ENCODE measurements at regions not wholly inside any gene's neighbourhood (a gene's known extent, or its start where the extent isn't known, plus 50 kb on each side); places are given as distances from the start of the nearest gene placed in this dataset.

GRCh38 chr11:92703449-92703830 lies 266.0 kb upstream of the MTNR1B start:
- ATAC-seq (no peak), DNase-seq (no peak)
- intact Hi-C loops (cut with DNase I, micrococcal nuclease), result no loop called here

- ATAC-seq, result no peak
- no peak for DNase-seq
- intact Hi-C loops (cut with DNase I, micrococcal nuclease), result no loop called here
Observed at GRCh38 chr11:92707173-92707619, 262.3 kb upstream of the MTNR1B start.

GRCh38 chr11:92707665-92708064 lies 261.8 kb upstream of the MTNR1B start:
- no peak for DNase-seq
- intact Hi-C loops (cut with DNase I, micrococcal nuclease), result no loop called here
- ATAC-seq, result no peak

- no peak for ATAC-seq
- DNase-seq, result no peak
- intact Hi-C loops (cut with DNase I, micrococcal nuclease), result no loop called here
Observed at GRCh38 chr11:92709329-92709728, 260.1 kb upstream of the MTNR1B start.

- ATAC-seq, result no peak
- intact Hi-C loops (cut with DNase I, micrococcal nuclease), result no loop called here
- no peak for DNase-seq
Observed at GRCh38 chr11:92711926-92712325, 257.5 kb upstream of the MTNR1B start.

GRCh38 chr11:92714111-92714510 lies 255.3 kb upstream of the MTNR1B start:
- intact Hi-C loops (cut with DNase I, micrococcal nuclease), result no loop called here
- ATAC-seq (no peak), DNase-seq (no peak)

GRCh38 chr11:92717240-92717639 lies 252.2 kb upstream of the MTNR1B start:
- no peak for ATAC-seq
- intact Hi-C loops (cut with DNase I, micrococcal nuclease), result no loop called here
- no peak for DNase-seq

GRCh38 chr11:92720385-92720784 lies 249.1 kb upstream of the MTNR1B start:
- intact Hi-C loops (cut with DNase I, micrococcal nuclease), result no loop called here
- no peak for DNase-seq
- ATAC-seq, result no peak

GRCh38 chr11:92725352-92725751 lies 244.1 kb upstream of the MTNR1B start:
- intact Hi-C loops (cut with DNase I, micrococcal nuclease), result no loop called here
- ATAC-seq, result no peak
- no peak for DNase-seq

- ATAC-seq (no peak), DNase-seq (no peak)
- intact Hi-C loops (cut with DNase I, micrococcal nuclease), result no loop called here
Observed at GRCh38 chr11:92727123-92727522, 242.3 kb upstream of the MTNR1B start.

- DNase-seq, result no peak
- intact Hi-C loops (cut with DNase I, micrococcal nuclease), result no loop called here
- no peak for ATAC-seq
Observed at GRCh38 chr11:92727769-92728168, 241.7 kb upstream of the MTNR1B start.

GRCh38 chr11:92728628-92729027 lies 240.8 kb upstream of the MTNR1B start:
- no peak for ATAC-seq
- intact Hi-C loops (cut with DNase I, micrococcal nuclease), result no loop called here
- no peak for DNase-seq

GRCh38 chr11:92735039-92735438 lies 234.4 kb upstream of the MTNR1B start:
- intact Hi-C loops (cut with DNase I, micrococcal nuclease), result no loop called here
- DNase-seq (no peak), ATAC-seq (no peak)

- ATAC-seq, result no peak
- no peak for DNase-seq
- intact Hi-C loops (cut with DNase I, micrococcal nuclease), result no loop called here
Observed at GRCh38 chr11:92738276-92738675, 231.2 kb upstream of the MTNR1B start.

- no peak for DNase-seq
- ATAC-seq, result no peak
- intact Hi-C loops (cut with DNase I, micrococcal nuclease), result no loop called here
Observed at GRCh38 chr11:92739041-92739440, 230.4 kb upstream of the MTNR1B start.

GRCh38 chr11:92739491-92739890 lies 230.0 kb upstream of the MTNR1B start:
- DNase-seq (no peak), ATAC-seq (no peak)
- intact Hi-C loops (cut with DNase I, micrococcal nuclease), result no loop called here

GRCh38 chr11:92740276-92740675 lies 229.2 kb upstream of the MTNR1B start:
- DNase-seq, result no peak
- no peak for ATAC-seq
- intact Hi-C loops (cut with DNase I, micrococcal nuclease), result no loop called here

- no peak for DNase-seq
- intact Hi-C loops (cut with DNase I, micrococcal nuclease), result no loop called here
- ATAC-seq, result no peak
Observed at GRCh38 chr11:92744929-92745585, 224.4 kb upstream of the MTNR1B start.

- no peak for DNase-seq
- intact Hi-C loops (cut with DNase I, micrococcal nuclease), result no loop called here
- no peak for ATAC-seq
Observed at GRCh38 chr11:92750794-92751193, 218.7 kb upstream of the MTNR1B start.

GRCh38 chr11:92751594-92751993 lies 217.9 kb upstream of the MTNR1B start:
- ATAC-seq (peak; percentile 5), DNase-seq (no peak)
- intact Hi-C loops (cut with DNase I, micrococcal nuclease), result no loop called here

GRCh38 chr11:92752122-92752521 lies 217.3 kb upstream of the MTNR1B start:
- DNase-seq, result no peak
- ATAC-seq, result peak; percentile 97
- intact Hi-C loops (cut with DNase I, micrococcal nuclease), result no loop called here

Measured in left colon (tissue), 2 donors.